COLO668 (cell line): ENCODE measurements at regions not wholly inside any gene's neighbourhood (a gene's known extent, or its start where the extent isn't known, plus 50 kb on each side); places are given as distances from the start of the nearest gene placed in this dataset.

Experiments
- DNase-seq: peaks from one replicate; lab custom pipeline; 2025; ENCODE audit not compliant: unreplicated experiment; lab: John Stamatoyannopoulos, UW

GRCh38 chr5:116361979-116362577 lies 212.5 kb downstream of the SEMA6A start:
- no peak for DNase-seq

- peak; percentile 65 for DNase-seq
These were observed 213.3 kb downstream of the SEMA6A start for GRCh38 chr5:116361171-116361967.

- no peak for DNase-seq
These were observed 214.4 kb downstream of the SEMA6A start for GRCh38 chr5:116360008-116360853.

- DNase-seq = no peak
These were observed 215.0 kb downstream of the SEMA6A start for GRCh38 chr5:116359592-116359991.

- no peak for DNase-seq
These were observed 215.7 kb downstream of the SEMA6A start for GRCh38 chr5:116358911-116359418.

- DNase-seq = no peak
These were observed 216.6 kb downstream of the SEMA6A start for GRCh38 chr5:116358015-116358523.

GRCh38 chr5:116355819-116356601 lies 218.6 kb downstream of the SEMA6A start:
- DNase-seq = no peak

GRCh38 chr5:116354699-116355098 lies 219.9 kb downstream of the SEMA6A start:
- no peak for DNase-seq

- DNase-seq = no peak
These were observed 227.0 kb downstream of the SEMA6A start for GRCh38 chr5:116347657-116348056.

GRCh38 chr5:116343961-116344360 lies 230.7 kb downstream of the SEMA6A start:
- no peak for DNase-seq
